Liver (tissue), 8 donors: ENCODE measurements at regions not wholly inside any gene's neighbourhood (a gene's known extent, or its start where the extent isn't known, plus 50 kb on each side); places are given as distances from the start of the nearest gene placed in this dataset.

Experiments
- DNase-seq: peaks from one replicate; pipeline ENCODE4 v3.0.0-alpha.2; 2017; ENCODE audit warnings: low spot score
- H3K27ac ChIP-seq, 2 donors: one replicate each; pipeline ENCODE4 v1.7.0; 2013; ENCODE audit warnings: inconsistent platforms in 2 of 2, low read length in 2 of 2, control low read depth in 1 of 2, low read depth in 1 of 2, mild to moderate bottlenecking in 1 of 2
- H3K27me3 ChIP-seq, 4 donors: one replicate each; pipeline versions ENCODE4 v1.6.1 to v1.7.0; 2013; ENCODE audit warnings: low read length in 3 of 4, inconsistent platforms in 1 of 4, mild to moderate bottlenecking in 1 of 4, moderate library complexity in 1 of 4; ENCODE audit not compliant: control insufficient read depth in 4 of 4, insufficient read depth in 4 of 4
- H3K36me3 ChIP-seq, 4 donors: one replicate each; pipeline versions ENCODE4 v1.6.1 to v1.7.0; 2013; ENCODE audit warnings: low read length in 3 of 4, mild to moderate bottlenecking in 3 of 4, low read depth in 1 of 4, moderate library complexity in 1 of 4; ENCODE audit not compliant: control insufficient read depth in 4 of 4, insufficient read depth in 3 of 4
- H3K4me1 ChIP-seq, 4 donors: one replicate each; pipeline versions ENCODE4 v1.6.1 to v1.7.0; 2013; ENCODE audit warnings: low read length in 3 of 4, mild to moderate bottlenecking in 3 of 4, moderate library complexity in 1 of 4; ENCODE audit not compliant: control insufficient read depth in 4 of 4, insufficient read depth in 4 of 4
- H3K4me3 ChIP-seq, 3 donors: one replicate each; pipeline versions ENCODE4 v1.6.1 to v1.7.0; 2013; ENCODE audit warnings: low read length in 3 of 3, control low read depth in 1 of 3, low read depth in 1 of 3, mild to moderate bottlenecking in 1 of 3
- H3K9ac ChIP-seq, 2 donors: one replicate each; pipeline ENCODE4 v1.7.0; 2013; ENCODE audit warnings: low read length in 2 of 2, mild to moderate bottlenecking in 2 of 2, moderate library complexity in 2 of 2, control low read depth in 1 of 2, low read depth in 1 of 2
- H3K9me3 ChIP-seq, 4 donors: one replicate each; pipeline versions ENCODE4 v1.6.1 to v1.7.0; 2013; ENCODE audit warnings: low read length in 3 of 4; ENCODE audit not compliant: control insufficient read depth in 4 of 4
- ATF3 ChIP-seq: IDR thresholded peaks from 2 replicates; pipeline ENCODE4 v1.6.1; 2016; ENCODE audit warnings: antibody characterized with exemption
- EGR1 ChIP-seq, 2 donors: IDR thresholded peaks; 2 replicates each; pipeline ENCODE4 v1.6.1; 2016 to 2018; ENCODE audit warnings: antibody characterized with exemption in 2 of 2, low read depth in 2 of 2
- FOXA1 ChIP-seq: IDR thresholded peaks from 2 replicates; pipeline ENCODE4 v1.6.1; 2016; ENCODE audit warnings: antibody characterized with exemption
- FOXA2 ChIP-seq: IDR thresholded peaks from 2 replicates; pipeline ENCODE4 v1.6.1; 2016; ENCODE audit warnings: antibody characterized with exemption
- GABPA ChIP-seq, 2 donors: IDR thresholded peaks in 1 of 2; conservative IDR thresholded peaks in 1 of 2; 2 replicates each; pipeline ENCODE4 v1.6.1; 2016; ENCODE audit warnings: antibody characterized with exemption in 2 of 2, mild to moderate bottlenecking in 1 of 2, moderate library complexity in 1 of 2
- HNF4A ChIP-seq, 2 donors: conservative IDR thresholded peaks; 2 replicates each; pipeline ENCODE4 v1.6.1; 2016; ENCODE audit warnings: antibody characterized with exemption in 2 of 2, mild to moderate bottlenecking in 2 of 2
- JUND ChIP-seq, 2 donors: IDR thresholded peaks; 2 replicates each; pipeline ENCODE4 v1.6.1; 2016; ENCODE audit warnings: antibody characterized with exemption in 2 of 2
- MAX ChIP-seq: IDR thresholded peaks from 2 replicates; pipeline ENCODE4 v1.6.1; 2016; ENCODE audit warnings: antibody characterized with exemption
- NR2F2 ChIP-seq: IDR thresholded peaks from 2 replicates; pipeline ENCODE4 v1.6.1; 2016; ENCODE audit warnings: antibody characterized with exemption
- RAD21 ChIP-seq, 2 donors: IDR thresholded peaks; 2 replicates each; pipeline ENCODE4 v1.6.1; 2016; ENCODE audit warnings: antibody characterized with exemption in 2 of 2, mild to moderate bottlenecking in 2 of 2
- RXRA ChIP-seq, 2 donors: IDR thresholded peaks; 2 replicates each; pipeline ENCODE4 v1.6.1; 2017 to 2018; ENCODE audit warnings: antibody characterized with exemption in 2 of 2, mild to moderate bottlenecking in 1 of 2
- SP1 ChIP-seq: IDR thresholded peaks from 2 replicates; pipeline ENCODE4 v1.6.1; 2018; ENCODE audit warnings: antibody characterized with exemption, mild to moderate bottlenecking
- TAF1 ChIP-seq: conservative IDR thresholded peaks from 2 replicates; pipeline ENCODE4 v1.6.1; 2016; ENCODE audit warnings: antibody characterized with exemption, mild to moderate bottlenecking
- YY1 ChIP-seq: IDR thresholded peaks from 2 replicates; pipeline ENCODE4 v1.6.1; 2016; ENCODE audit warnings: antibody characterized with exemption, mild to moderate bottlenecking
- ZBTB33 ChIP-seq: IDR thresholded peaks from 2 replicates; pipeline ENCODE4 v1.6.1; 2016; ENCODE audit warnings: antibody characterized with exemption
- WGBS: extraction: QIAGEN DNeasy Blood & Tissue Kit; methylation state at CpG from one replicate; pipeline ENCODE4 v1.1.7; 2013; 5-methylcytosine and 5-hydroxymethylcytosine counted together
- TF ChIP-seq, protein P1 (sequence below): fragments of 150-350 bp; IDR thresholded peaks from 2 replicates; pipeline ENCODE4 v1.5.1; 2017; ENCODE audit warnings: improper control_type of control experiment, low read depth, low read length; ENCODE audit not compliant: missing input control
- TF ChIP-seq, protein P2 (sequence below): IDR thresholded peaks from 2 replicates; pipeline ENCODE4 v1.6.1; 2016; ENCODE audit warnings: antibody characterized with exemption, mild to moderate bottlenecking
- donor health status: healthy.
- donor health status: healthy.
- donor health status: healthy.
- donor health status: healthy.
- donor health status: healthy.

DNA sequence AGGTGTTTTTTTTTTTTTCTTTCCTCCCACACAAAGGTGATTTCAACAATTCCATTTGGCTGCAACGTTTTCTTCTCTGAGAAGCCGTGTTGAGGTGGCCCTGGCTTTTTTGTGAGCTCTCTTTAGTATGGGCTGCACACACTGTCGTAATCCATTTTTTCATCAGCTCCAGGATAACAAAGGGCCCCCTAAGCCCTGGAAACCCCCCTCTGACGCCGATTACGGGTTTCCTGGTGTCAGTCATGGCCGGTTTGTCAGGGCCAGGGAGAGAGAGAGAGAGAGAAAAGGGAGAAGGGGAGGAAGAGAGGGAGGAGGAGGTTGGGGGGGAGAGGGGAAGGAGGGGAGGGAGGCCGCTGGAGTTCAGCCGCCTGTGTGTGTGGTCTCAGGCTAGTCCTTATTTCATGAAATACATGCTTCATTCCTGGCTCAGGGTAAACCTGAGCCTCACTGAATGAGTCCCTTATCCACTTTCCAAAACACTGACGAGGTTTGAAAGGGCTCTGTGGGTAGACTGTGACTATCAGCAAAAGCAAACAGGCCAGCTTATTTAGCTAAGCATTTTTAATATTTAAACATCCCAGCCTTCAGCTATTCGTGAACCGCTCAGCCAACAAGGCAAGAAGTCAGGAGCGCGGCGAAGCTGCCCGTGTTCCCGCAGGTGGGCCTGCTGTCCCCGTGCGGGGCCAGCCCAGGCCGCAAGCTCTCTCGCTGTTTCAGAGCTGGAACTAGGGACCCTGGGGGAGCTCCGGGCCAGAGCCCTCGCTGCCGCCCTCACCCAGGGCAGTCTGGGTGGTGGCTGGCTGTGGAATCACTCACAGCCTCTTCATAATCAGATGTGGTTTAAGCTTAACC, 172.8 kb downstream of the ERCC6L2 start:
- Histone ChIP-seq H3K4me1 (peaks cover 9 to 27% (median 18%) of the 10 kb centered on the region in 4 donors), H3K27me3 (no peaks in the 10 kb centered on the region), H3K27ac (peak overlapping the region; percentile 92), H3K9ac (peak overlapping the region; percentile 64 to 84), H3K4me3 (peak overlapping the region in 1 of 3 donors; percentile 33), H3K36me3 (no peaks in the 10 kb centered on the region), H3K9me3 (no peaks in the 10 kb centered on the region)
- no peak for DNase-seq
- WGBS: 27% methylated on average over 24 of the region's 24 CpGs
- TF ChIP-seq, protein P1, sequence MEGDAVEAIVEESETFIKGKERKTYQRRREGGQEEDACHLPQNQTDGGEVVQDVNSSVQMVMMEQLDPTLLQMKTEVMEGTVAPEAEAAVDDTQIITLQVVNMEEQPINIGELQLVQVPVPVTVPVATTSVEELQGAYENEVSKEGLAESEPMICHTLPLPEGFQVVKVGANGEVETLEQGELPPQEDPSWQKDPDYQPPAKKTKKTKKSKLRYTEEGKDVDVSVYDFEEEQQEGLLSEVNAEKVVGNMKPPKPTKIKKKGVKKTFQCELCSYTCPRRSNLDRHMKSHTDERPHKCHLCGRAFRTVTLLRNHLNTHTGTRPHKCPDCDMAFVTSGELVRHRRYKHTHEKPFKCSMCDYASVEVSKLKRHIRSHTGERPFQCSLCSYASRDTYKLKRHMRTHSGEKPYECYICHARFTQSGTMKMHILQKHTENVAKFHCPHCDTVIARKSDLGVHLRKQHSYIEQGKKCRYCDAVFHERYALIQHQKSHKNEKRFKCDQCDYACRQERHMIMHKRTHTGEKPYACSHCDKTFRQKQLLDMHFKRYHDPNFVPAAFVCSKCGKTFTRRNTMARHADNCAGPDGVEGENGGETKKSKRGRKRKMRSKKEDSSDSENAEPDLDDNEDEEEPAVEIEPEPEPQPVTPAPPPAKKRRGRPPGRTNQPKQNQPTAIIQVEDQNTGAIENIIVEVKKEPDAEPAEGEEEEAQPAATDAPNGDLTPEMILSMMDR: no peak
- TF ChIP-seq ATF3 (no peak), RAD21 (IDR thresholded peaks at IDR 0.05) (no peak), SP1 (peak; percentile 52), JUND (IDR thresholded peaks at IDR 0.05) (no peak), MAX (peak; percentile 37), NR2F2 (no peak), FOXA1 (peak; percentile 47), FOXA2 (peak; percentile 31), RXRA (IDR thresholded peaks at IDR 0.05) (peak; percentile 25 to 62), HNF4A (conservative IDR thresholded peaks at IDR 0.05) (peak in 1 of 2 donors; percentile 32), EGR1 (IDR thresholded peaks at IDR 0.05; ENCODE audit: low read depth in 2 of 2) (no peak), YY1 (peak; percentile 51)

DNA sequence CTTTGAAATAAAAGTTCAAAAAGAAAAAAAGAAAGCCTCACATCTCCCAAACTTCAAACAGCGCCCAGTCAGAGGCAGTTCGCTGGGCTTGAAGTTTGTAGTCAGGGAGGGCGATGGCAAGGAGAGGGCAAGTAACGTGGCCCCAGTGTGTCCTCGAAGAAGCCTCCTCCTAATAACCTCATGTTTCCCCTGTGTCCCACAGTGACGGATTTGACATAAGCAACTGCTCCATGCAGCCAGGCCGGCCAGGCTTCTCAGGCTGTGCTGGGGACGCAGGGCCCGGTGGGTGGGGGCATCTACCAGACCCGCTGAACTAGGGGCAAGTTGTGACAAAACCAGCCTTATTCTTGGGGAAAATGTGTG, 172.2 kb downstream of the ERCC6L2 start:
- Histone ChIP-seq H3K9ac (peak overlapping the region in 1 of 2 donors; percentile 27), H3K4me3 (no peak overlapping the region), H3K27ac (peak overlapping the region; percentile 92), H3K4me1 (peaks cover 9 to 26% (median 17%) of the 10 kb centered on the region in 4 donors), H3K27me3 (no peaks in the 10 kb centered on the region), H3K9me3 (no peaks in the 10 kb centered on the region), H3K36me3 (no peaks in the 10 kb centered on the region)
- WGBS: 90% methylated on average over 10 of the region's 10 CpGs
- no peak for DNase-seq
- TF ChIP-seq ATF3 (no peak), JUND (IDR thresholded peaks at IDR 0.05) (no peak), MAX (no peak), RAD21 (IDR thresholded peaks at IDR 0.05) (no peak), NR2F2 (no peak), FOXA2 (no peak), GABPA (IDR thresholded peaks at IDR 0.05 in 1 of 2, conservative IDR thresholded peaks at IDR 0.05 in 1 of 2) (no peak), SP1 (no peak), YY1 (no peak), RXRA (IDR thresholded peaks at IDR 0.05) (no peak), ZBTB33 (no peak), HNF4A (conservative IDR thresholded peaks at IDR 0.05) (no peak), TAF1 (no peak), FOXA1 (no peak), EGR1 (IDR thresholded peaks at IDR 0.05; ENCODE audit: low read depth in 2 of 2) (no peak)
- TF ChIP-seq, protein P2, sequence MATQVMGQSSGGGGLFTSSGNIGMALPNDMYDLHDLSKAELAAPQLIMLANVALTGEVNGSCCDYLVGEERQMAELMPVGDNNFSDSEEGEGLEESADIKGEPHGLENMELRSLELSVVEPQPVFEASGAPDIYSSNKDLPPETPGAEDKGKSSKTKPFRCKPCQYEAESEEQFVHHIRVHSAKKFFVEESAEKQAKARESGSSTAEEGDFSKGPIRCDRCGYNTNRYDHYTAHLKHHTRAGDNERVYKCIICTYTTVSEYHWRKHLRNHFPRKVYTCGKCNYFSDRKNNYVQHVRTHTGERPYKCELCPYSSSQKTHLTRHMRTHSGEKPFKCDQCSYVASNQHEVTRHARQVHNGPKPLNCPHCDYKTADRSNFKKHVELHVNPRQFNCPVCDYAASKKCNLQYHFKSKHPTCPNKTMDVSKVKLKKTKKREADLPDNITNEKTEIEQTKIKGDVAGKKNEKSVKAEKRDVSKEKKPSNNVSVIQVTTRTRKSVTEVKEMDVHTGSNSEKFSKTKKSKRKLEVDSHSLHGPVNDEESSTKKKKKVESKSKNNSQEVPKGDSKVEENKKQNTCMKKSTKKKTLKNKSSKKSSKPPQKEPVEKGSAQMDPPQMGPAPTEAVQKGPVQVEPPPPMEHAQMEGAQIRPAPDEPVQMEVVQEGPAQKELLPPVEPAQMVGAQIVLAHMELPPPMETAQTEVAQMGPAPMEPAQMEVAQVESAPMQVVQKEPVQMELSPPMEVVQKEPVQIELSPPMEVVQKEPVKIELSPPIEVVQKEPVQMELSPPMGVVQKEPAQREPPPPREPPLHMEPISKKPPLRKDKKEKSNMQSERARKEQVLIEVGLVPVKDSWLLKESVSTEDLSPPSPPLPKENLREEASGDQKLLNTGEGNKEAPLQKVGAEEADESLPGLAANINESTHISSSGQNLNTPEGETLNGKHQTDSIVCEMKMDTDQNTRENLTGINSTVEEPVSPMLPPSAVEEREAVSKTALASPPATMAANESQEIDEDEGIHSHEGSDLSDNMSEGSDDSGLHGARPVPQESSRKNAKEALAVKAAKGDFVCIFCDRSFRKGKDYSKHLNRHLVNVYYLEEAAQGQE: no peak
- TF ChIP-seq, protein P1: no peak
